ENCODE measurements at regions not wholly inside any gene's neighbourhood (a gene's known extent, or its start where the extent isn't known, plus 50 kb on each side); places are given as distances from the start of the nearest gene placed in this dataset.

- peak; percentile 49 to 57 for DNase-seq
These were observed 347.9 kb downstream of the BCAT1 start for GRCh38 chr12:24600996-24601395.

- DNase-seq: peak; percentile 31 to 49
These were observed 348.4 kb downstream of the BCAT1 start for GRCh38 chr12:24600551-24600950.

- no peak for DNase-seq
These were observed 349.2 kb downstream of the BCAT1 start for GRCh38 chr12:24599736-24600135.

- DNase-seq: no peak
These were observed 351.3 kb downstream of the BCAT1 start for GRCh38 chr12:24597580-24597979.

GRCh38 chr12:24596768-24597388 lies 352.0 kb downstream of the BCAT1 start:
- DNase-seq: peak; percentile 22 to 75

- no peak for DNase-seq
These were observed 353.2 kb downstream of the BCAT1 start for GRCh38 chr12:24595652-24596235.

- peak; percentile 41 to 51 for DNase-seq
These were observed 357.0 kb downstream of the BCAT1 start for GRCh38 chr12:24591715-24592440.

- no peak for DNase-seq
These were observed 357.7 kb downstream of the BCAT1 start for GRCh38 chr12:24591079-24591626.

- no peak for DNase-seq
These were observed 362.6 kb downstream of the BCAT1 start for GRCh38 chr12:24586293-24586692.

- peak; percentile 31 to 58 for DNase-seq
These were observed 364.7 kb downstream of the BCAT1 start for GRCh38 chr12:24584032-24584675.

GRCh38 chr12:24582954-24583601 lies 365.8 kb downstream of the BCAT1 start:
- no peak for DNase-seq

- DNase-seq: no peak
These were observed 374.4 kb downstream of the BCAT1 start for GRCh38 chr12:24574538-24574937.

GRCh38 chr12:24573621-24574020 lies 375.3 kb downstream of the BCAT1 start:
- no peak for DNase-seq

GRCh38 chr12:24565300-24565699 lies 383.6 kb downstream of the BCAT1 start:
- DNase-seq: no peak

- peak in 1 of 2 donors; percentile 9 for DNase-seq
These were observed 386.0 kb downstream of the BCAT1 start for GRCh38 chr12:24562771-24563431.

GRCh38 chr12:24561882-24562770 lies 386.8 kb downstream of the BCAT1 start:
- peak in 1 of 2 donors; percentile 20 for DNase-seq

GRCh38 chr12:24561411-24561871 lies 387.5 kb downstream of the BCAT1 start:
- DNase-seq: no peak

GRCh38 chr12:24560831-24561271 lies 388.1 kb downstream of the BCAT1 start:
- DNase-seq: no peak

- DNase-seq: no peak
These were observed 388.6 kb downstream of the BCAT1 start for GRCh38 chr12:24560192-24560775.

GRCh38 chr12:24557738-24558137 lies 391.2 kb downstream of the BCAT1 start:
- DNase-seq: no peak

GRCh38 chr12:24555730-24556129 lies 393.2 kb downstream of the BCAT1 start:
- no peak for DNase-seq

All from inflammatory macrophage treated with lipopolysaccharide for 1 hour (primary cell).